Spleen (tissue), 7 donors: ENCODE measurements at regions not wholly inside any gene's neighbourhood (a gene's known extent, or its start where the extent isn't known, plus 50 kb on each side); places are given as distances from the start of the nearest gene placed in this dataset.

Source experiments
- CTCF ChIP-seq, 11 experiments: fragments of 200-600 bp in 7 of 11; fragments of 450-650 bp in 4 of 11; sonication (generic) in 4 of 11; IDR thresholded peaks in 8 of 11; conservative IDR thresholded peaks in 3 of 11; 1 replicate in 7 of 11; 2 replicates in 4 of 11; pipeline versions ENCODE4 v1.4.0 to v1.8.0; 2016 to 2021; ENCODE audit warnings: antibody characterized with exemption in 11 of 11, inconsistent platforms in 4 of 11, mild to moderate bottlenecking in 1 of 11
- POLR2A ChIP-seq, 3 donors: fragments of 450-650 bp; IDR thresholded peaks; one replicate each; pipeline ENCODE4 v1.5.1; 2017; ENCODE audit warnings: antibody characterized with exemption in 3 of 3, mild to moderate bottlenecking in 1 of 3
- POLR2AphosphoS5 ChIP-seq, 3 donors: sonication (generic); formaldehyde crosslinking; IDR thresholded peaks; one replicate each; pipeline ENCODE4 v1.5.1; 2017; ENCODE audit warnings: antibody characterized with exemption in 3 of 3
- donor health status: DM: no; HTN: no; CAD: no; lungs with moderate emphysema.
- donor health status: DM: no; HTN: no; CAD: no.
- donor health status: DM: no; HTN: no; CAD: no.

GRCh38 chr1:178577882-178578281 is 65.0 kb downstream of the TEX35 start:
- TF ChIP-seq CTCF (IDR thresholded peaks at IDR 0.05 in 8 of 11, conservative IDR thresholded peaks at IDR 0.05 in 3 of 11) (no peak), POLR2A (IDR thresholded peaks at IDR 0.05) (no peak), POLR2AphosphoS5 (IDR thresholded peaks at IDR 0.05) (no peak)
